HG03571 (cell line): ENCODE measurements at regions not wholly inside any gene's neighbourhood (a gene's known extent, or its start where the extent isn't known, plus 50 kb on each side); places are given as distances from the start of the nearest gene placed in this dataset.

Experiments
- ATAC-seq: cut with Tn5 transposase; IDR thresholded peaks from one replicate; pipeline ENCODE4 v1.9.1; 2021; ENCODE audit not compliant: unreplicated experiment

DNA sequence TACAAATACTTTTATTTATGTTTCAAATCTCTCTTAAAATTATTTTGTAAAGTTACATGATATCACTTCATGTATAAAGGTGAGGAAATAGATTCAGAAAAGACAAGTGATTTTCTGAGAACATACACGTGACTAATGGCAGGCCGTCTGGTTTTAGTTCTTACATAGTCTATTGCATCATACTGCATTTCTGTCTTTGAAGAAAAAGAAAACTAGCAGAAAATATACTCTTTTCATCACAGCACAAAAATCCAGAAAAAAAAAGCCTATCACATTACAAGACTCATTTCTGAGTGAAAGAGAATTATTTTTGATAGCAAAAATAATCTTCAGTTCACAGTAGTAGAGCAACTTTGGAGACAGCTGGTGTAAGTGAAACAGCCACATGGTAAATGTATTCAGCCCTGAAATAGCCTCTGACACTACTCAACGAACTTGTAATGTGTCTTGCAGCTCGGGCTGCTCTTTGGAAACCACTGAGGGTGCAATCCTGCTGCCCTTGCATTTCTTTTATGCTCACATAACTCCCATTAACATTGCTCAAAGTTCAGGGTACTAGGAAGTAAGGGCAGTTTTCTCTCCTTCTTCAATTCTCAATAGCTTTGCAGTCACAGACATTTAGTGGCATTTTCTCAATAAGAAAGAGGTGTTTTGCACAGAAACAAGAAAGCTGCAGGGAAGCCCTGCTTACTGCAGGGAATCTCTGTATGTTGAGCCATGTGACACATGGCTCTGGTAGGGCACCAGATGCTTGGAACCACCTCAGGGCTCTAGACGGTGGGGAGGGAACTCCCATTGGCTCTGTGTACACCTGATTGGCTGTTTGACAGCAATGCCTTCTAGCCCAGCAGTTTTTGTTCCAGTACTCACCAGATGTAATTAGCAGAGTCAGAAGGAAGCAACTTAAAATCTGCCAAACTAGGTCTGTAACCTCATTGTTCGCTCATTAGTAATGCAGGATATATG is 845.3 kb upstream of the PTPRD start:
- ATAC-seq = no peak

DNA sequence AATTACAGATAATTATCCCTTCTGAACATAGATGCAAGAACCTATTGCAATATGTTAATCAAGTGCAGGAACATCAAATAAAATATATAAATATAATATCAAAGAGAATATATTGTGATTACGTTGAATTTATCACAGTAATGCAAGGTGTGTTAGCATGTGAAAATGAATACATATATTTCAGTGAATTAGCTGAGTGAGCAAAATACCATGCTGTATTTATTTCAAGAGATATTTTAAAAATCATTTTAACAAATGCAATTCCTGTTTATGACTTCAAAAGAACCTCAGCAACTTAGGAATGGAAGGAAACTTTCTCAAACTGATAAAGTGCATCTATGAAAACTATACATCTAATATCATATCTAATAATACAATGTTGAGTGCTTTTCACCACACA is 856.9 kb upstream of the PTPRD start:
- no peak for ATAC-seq

DNA sequence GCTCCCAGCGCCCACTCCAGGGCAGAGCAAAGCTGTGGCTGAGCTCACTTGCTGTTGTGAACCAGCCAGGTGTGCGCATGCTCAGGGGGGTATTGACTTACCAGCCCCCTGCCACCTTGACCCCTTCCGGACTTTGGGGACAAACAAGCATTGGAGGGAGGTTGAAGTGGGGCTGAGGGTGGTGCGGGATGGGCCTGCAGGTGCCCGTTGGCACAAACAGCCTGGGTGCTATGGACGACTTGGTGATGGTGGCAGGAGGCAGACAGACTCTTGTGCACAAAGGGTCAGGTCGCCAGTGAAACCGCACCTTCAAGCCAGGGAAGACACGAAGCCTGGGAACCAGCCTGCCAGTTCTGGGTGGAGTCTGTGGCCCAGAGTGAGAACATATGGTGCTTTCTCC is 858.5 kb upstream of the PTPRD start:
- ATAC-seq = no peak

DNA sequence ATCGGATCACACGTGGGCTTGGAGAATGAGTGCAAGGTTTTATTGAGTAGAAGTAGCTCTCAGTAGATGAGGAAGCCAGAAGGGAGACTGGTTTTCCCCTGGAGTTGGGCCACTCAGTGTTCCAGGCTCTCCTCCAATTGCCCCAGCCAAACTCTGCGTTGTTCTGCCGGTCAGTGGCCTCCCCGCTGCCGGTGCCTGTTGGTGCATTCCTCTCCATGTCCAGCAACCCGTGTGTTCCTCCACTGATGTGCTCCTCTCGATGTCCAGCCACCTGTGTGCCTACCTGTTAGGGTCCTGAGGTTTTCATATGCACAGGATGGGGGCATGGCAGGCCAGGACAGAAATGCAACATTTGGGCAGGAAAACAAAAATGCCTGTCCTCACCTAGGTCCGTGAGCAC is 888.0 kb upstream of the PTPRD start:
- ATAC-seq = no peak

DNA sequence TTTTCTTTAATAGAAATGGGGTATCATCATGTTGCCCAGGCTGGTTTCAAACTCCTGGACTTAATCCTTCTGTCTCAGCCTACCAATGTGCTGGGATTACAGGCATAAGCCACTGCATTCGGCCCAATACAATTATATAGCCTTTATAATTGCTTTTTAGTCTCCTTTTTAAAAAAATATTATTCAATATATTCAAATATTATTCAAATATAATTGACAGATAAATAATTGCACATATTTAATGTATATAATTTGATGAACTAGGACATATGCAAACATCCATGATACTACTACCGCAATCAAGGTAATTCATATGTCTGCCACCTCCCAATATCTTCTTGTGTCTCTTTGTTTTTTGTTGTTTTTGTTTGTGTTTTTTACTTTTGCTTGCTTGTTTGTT is 894.2 kb upstream of the PTPRD start:
- no peak for ATAC-seq

DNA sequence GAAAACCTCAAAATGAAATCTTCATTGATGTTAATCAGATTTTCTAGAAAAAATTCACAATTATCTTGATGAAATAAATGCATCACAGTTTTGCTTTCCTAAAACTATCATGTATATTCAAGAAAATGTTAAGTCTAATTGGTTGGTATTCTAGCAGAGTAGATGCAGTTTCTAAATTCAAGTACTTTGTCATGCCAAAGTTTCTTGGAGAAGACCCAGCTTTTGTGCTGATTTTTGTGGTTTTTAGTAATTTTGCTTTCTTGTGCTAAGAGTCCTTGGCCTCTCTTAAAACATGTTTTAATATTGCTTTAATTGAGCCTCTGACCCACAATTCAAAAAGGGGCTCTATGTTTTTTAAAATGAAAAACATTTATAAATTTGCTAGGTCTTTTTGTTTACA is 924.8 kb upstream of the PTPRD start:
- no peak for ATAC-seq

DNA sequence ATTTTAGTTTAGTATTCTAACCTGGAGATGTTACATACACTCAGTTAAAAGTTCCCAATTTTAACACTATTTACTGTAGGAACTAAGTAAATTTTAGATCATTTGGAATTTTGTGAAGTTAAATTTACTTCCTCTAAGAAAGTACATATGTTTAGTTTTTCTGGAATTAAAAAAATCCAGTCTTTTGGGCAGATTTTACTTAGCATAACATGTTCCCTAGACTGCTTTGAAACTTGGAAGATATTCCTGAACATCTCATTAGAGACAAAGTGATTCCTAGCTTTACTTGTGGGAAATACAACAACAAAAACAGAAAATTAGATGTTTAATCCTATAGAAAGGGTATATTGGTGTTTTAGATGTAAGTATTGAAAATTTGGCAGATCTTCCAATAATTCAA is 930.0 kb upstream of the PTPRD start:
- no peak for ATAC-seq

DNA sequence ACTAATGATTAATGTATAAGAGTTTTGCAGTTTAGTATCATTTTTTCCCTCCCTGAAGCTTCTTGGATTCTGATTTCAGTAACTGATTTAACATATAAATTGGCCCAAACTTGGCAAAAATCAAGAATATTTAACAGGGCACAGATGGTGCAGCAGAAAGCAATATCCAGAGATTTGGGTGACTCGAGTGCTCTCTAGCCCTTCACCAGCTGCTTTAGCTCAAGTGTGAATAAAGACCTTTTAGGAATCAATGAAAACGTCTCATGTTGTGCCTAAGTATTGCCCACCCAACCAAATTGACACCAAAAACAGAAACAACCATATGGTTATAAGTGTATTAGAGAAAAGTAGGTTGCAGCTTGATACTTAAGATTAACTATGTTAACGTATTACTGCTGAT is 933.4 kb upstream of the PTPRD start:
- no peak for ATAC-seq

DNA sequence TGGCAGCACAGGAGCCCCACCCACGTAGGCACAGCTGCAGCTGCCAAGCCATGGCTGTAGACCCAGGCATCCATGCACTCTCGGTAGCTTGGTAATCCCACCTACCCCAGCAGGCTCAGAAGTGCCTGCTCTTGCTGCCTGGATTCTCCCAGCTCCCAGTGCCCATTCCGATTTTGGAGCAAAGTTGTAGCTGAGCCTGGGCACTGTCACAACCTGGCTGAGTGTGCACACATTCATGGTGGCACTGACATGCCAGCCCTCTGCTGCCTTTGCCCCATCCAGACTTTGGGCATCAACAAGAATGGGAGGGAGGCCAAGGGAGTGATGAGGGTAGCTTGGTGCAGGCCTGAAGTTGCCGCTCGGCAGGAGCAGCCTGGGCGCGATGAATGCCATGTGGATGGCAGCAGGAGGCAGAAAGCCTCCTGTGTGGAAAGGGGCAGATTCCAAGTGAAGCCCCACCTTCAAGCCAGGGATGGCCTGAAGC is 936.6 kb upstream of the PTPRD start:
- no peak for ATAC-seq

DNA sequence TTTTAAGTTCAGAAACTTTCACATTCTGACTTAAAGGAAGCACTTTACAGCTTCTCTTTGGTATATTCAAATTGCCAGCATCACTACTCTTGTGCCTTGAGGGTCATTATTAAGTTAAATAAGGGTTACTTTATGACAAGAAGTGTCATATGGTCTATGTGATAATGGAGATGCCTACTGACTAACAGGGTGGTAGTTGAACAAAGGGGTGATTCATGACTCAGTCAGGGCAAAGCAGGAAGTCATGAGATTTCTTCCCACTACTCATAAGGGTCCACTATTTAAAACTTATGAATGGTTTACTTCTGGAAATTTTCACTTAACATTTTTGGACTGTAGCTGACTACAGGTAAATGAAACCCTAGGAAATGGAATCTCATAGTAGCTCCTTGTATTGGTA is 938.3 kb upstream of the PTPRD start:
- no peak for ATAC-seq

DNA sequence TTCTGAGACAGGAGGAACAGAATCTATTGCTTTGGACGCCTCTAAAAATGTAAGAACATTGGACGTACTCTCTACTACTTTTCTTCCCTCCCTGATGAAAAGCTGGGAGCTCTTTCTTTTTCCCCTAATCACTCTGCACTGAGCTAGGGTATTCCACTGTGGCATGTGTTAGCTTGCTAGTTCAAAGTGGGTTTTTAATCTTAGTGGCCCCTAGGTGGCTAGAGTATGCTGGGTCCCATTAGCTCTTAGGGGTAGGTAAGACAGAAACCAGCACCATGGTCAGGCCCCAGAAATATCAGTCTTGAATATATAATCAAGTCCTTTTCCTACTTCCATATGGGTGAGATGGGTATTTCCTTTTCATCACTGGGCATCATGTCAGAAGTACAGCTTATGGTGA is 945.2 kb upstream of the PTPRD start:
- no peak for ATAC-seq

DNA sequence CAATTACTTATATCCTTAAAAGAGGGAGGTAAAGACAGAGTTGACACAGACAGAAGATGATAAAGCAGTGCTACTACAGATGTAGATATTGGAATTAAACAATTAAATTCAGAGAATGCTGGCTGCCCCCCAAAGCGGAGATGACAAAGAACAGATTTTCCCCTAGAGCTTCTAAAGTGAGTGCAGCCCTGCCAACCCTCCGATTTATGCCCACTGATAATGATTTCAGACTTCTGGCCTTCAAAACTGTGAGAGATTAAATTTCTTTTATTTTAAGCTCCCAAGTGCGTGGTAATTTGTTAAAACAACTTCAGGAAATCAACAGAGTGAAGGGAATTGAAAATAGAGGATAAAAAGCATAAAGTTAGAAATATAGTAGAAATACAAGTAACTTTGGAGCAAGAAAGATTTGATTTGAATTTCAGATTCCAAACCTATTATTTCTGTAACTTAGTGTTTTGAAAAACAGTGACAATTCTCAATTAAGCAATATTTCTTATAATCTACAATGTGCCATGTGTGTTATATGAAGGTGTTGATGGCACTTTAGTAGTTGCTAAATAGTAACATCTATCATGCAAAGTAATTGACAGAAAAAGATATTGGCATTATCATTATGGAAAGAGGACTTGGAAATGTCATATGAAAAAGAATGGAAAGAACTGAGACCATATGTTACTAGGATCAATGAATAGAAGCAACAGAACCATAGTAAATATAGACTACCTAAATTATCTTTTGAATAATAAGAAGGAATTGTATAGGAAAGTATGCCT is 946.4 kb upstream of the PTPRD start:
- ATAC-seq = no peak

DNA sequence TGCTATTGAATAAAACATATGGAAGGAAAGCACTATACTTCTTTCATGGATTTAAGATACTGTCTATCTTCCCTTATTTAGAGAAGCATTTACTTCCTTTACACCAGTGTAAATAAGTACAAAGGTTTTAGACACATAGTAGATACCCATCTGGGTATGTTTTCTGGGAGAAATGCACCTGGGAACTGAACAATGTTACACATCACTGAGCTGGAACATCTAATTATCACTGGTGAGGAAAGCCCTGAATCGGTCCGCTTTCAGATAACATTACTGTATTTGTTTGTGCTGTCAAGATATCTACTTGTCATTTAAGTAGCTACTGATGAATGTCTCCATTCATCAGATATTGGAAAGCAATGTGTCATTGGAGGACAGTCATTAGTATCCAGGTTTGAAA is 964.7 kb upstream of the PTPRD start:
- ATAC-seq = no peak

DNA sequence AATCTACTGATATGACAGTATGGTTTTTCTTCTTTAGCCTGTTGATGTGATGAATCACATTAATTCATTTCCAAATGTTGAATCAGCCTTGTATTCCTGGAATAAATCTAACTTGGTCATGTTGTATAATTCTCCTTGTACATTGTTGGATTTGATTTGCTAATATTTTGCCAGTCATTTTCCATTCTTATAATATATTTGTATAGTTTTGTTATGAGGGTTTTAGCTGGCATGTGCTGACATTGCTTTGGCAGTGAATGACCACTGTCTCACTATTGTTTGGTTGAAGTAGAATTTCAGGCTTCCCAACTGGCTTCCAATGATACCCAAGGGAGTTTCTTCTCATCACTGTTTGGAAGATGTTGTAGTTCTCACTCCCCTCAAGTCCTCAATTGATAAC is 983.0 kb upstream of the PTPRD start:
- no peak for ATAC-seq

DNA sequence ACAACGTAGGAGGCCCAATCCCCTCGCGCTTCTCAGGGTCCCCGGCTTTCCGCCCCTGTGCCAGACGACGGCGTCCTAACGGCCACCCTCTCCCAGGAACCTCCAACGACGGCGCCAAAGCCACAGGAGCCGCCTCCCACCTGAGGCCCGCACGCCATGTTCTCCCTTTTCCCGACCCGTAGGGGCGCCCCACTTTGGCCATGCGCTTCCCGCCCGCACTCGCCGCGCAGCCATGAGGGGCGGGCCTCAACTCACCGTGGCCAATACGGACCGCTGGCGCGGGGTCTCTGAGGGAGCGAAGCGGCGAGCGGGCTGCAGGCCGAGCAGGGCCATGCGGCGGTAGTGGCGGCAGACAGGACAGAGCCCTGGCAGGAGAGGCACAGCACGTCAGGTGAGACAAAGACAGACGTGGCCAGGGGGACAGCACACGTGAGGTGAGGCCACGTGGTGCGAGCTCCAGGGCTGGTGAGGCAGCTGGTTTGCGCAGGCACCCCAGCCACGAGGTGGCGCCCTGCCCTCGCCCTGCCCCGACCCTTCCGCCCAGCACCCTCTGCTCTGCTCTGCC is 1005.5 kb upstream of the PTPRD start:
- no peak for ATAC-seq

DNA sequence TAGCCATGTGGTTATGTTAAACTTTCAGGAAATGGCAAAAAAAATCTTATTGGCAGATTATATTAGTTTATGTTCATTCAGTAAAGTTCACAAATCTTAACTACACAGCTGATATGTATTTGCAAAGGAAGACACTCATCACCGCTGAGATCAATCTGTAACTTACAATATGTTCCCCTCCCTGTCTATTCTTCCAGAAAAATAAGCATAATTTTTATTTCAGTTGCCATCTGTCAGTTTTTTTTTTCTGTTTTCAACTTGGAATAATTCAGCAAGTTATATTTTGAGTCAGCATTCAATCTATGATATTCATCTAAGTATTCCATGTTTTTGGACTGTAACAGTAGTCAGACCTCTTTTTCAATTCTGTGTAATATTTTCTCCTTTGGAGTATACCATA is 1019.9 kb upstream of the PTPRD start:
- ATAC-seq = no peak

DNA sequence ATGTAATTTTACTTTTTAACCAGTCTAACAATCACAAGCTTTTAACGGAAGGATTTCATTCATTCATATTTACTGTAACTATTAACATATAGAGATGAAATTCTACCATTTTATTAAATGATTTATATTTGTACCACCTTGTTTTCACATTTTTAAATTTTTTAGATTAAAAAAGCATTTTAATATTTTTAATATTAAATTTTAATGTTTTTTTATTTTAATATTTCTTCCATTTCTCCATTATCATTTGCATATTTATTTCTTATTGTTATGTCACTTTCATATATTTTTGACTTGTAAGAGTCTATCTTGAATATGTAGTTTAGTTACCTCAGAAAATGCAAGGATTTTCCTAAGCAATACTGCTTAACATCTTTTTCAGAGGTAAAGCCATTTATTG is 1034.0 kb upstream of the PTPRD start:
- no peak for ATAC-seq

DNA sequence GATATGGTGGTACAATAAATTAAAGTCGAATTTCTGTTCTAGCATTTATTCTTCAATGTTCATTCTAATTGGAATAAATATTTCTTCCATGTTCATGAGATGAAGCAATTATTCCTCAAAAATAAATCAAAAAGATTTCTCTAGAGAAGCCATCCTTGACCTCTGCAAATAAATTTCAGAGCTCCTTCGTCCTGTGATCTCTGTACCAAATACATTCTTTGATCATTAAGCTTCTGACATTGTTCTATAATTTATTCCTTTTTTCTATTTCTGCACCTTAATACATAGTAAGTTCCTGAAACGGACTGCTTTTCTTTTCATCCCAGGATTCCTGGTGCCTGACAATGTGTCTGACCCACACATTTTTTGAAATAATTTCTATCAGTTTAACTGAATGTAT is 1039.3 kb upstream of the TYRP1 start:
- no peak for ATAC-seq

DNA sequence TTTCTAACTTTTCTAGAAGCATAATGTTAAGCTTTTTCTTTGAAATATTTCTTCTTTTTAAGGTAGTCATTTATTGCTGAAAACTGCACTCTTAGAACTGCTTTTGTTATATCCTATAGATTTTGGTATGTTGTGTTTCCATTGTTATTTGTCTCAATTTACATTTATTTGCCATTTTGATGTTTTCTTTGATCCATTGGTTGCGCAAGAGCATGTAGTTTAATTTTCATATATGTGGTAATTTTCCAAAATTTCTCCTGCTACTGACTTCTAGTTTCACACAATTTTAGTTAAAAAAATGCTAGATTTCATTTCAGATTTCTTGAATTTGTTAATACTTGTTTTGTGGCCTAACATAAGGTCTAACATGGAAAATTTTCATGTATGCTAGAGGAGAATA is 1029.3 kb upstream of the TYRP1 start:
- ATAC-seq = no peak

DNA sequence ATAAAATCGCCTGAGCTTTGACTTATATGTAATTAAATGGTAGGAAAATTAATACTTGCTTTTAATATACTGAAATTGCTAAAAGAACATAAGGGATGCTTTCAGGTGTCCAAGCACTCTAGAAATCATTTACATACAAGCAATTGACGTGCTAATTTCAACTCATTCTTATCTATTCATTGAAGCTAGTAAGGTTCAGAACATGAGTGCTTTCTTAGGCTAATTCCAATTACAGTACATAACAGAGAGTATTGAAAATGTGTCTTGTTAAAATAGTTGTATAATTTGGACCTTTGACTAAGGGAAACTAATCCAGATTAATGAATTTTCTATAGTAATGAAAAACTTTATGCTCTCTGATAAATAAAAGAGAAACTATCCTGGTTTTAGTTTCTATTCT is 1016.4 kb upstream of the TYRP1 start:
- ATAC-seq = no peak

DNA sequence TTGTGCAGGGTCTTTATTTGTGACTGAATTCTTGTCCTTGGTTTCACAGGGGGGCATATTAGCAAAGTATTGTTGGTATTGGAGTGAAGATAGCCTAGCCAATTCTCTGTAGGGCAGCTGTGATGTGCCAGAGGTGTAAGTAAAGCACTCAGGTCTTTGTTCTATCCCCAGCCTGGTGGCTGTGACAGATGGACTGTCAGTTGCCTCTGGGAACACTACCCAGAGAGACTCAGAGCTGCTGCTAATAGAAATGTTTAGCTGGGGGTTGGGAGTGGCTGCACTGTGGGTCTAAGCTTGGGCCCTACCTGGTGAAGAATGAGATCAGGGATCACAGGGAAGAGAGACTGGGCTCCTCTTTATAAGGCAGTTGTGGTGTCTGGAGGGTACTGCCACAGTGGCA is 1006.5 kb upstream of the TYRP1 start:
- ATAC-seq = no peak

DNA sequence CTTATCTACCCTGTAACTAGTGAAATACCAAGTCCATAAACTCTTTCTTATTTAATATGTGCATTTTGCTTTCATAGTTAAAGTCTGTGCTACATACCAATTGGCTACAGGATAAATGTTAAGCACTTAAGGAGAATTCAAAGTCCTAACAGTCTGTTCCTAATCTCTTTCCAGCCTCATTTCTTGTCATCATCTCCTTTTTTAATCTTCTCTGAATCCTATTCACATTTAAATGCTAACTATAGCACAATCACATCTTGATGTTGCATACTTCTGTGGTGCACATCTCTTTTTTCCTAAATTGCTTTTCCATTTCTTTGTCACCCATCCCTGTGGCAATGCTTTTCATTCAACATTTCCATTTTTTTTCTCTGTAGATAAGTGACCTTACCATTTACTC is 996.1 kb upstream of the TYRP1 start:
- no peak for ATAC-seq
